Right lobe of liver (tissue), 4 donors: ENCODE measurements at regions not wholly inside any gene's neighbourhood (a gene's known extent, or its start where the extent isn't known, plus 50 kb on each side); places are given as distances from the start of the nearest gene placed in this dataset.

ENCODE experiments used
- POLR2A ChIP-seq: fragments of 450-650 bp; IDR thresholded peaks from one replicate; pipeline ENCODE4 v1.6.1; 2017; ENCODE audit warnings: antibody characterized with exemption, mild to moderate bottlenecking
- TF ChIP-seq, protein P1 (sequence below), 4 donors: fragments of 200-600 bp in 3 of 4; fragments of 450-650 bp in 1 of 4; IDR thresholded peaks; one replicate each; pipeline versions ENCODE4 v1.5.1 to v1.8.0; 2016 to 2022; ENCODE audit warnings: antibody characterized with exemption in 4 of 4, mild to moderate bottlenecking in 2 of 4
- donor health status: DM: no; HTN: no; CAD: no.
- donor health status: DM: no; HTN: no; CAD: no.
- donor health status: DM: no; HTN: yes; CAD: no.

DNA sequence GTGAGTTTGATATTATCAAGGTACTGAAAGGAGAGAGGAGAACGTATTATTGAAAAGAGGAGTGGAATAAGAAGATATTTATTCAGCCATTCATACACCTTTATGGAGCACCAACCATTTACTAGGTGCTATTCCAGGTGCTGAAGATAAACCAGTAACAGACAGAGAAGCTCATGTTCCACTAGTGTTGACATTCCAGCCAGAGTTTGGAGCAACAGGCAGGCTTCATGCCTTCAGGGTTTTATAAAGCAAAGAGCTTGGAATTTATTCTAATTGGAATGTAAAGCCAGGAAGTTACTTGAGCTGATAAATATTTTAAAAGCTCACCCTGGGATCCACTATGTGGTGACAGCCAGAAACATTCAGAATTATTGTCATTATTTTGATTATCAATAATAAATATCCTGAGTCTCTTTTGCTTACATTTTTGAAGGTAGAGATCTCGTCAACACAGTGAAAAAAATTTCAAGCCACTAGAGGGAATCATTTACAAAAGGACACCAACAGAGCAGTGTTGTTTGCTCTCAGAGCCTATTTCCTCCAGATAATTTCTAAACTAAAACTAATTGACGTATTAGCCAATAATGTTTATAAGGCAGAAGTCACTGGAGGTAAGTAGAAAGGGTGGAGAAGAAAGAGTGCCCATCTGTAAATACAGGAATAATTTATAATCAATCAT is 172.0 kb downstream of the KCNA4 start:
- no peak for TF ChIP-seq POLR2A
- TF ChIP-seq, protein P1, sequence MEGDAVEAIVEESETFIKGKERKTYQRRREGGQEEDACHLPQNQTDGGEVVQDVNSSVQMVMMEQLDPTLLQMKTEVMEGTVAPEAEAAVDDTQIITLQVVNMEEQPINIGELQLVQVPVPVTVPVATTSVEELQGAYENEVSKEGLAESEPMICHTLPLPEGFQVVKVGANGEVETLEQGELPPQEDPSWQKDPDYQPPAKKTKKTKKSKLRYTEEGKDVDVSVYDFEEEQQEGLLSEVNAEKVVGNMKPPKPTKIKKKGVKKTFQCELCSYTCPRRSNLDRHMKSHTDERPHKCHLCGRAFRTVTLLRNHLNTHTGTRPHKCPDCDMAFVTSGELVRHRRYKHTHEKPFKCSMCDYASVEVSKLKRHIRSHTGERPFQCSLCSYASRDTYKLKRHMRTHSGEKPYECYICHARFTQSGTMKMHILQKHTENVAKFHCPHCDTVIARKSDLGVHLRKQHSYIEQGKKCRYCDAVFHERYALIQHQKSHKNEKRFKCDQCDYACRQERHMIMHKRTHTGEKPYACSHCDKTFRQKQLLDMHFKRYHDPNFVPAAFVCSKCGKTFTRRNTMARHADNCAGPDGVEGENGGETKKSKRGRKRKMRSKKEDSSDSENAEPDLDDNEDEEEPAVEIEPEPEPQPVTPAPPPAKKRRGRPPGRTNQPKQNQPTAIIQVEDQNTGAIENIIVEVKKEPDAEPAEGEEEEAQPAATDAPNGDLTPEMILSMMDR (IDR thresholded peaks at IDR 0.05) = no peak
